GM21825 (cell line): ENCODE measurements at regions not wholly inside any gene's neighbourhood (a gene's known extent, or its start where the extent isn't known, plus 50 kb on each side); places are given as distances from the start of the nearest gene placed in this dataset.

Experiments
- ATAC-seq: cut with Tn5 transposase; IDR thresholded peaks from one replicate; pipeline ENCODE4 v1.9.1; 2021; ENCODE audit warnings: mild to moderate bottlenecking, moderate library complexity; ENCODE audit not compliant: unreplicated experiment

DNA sequence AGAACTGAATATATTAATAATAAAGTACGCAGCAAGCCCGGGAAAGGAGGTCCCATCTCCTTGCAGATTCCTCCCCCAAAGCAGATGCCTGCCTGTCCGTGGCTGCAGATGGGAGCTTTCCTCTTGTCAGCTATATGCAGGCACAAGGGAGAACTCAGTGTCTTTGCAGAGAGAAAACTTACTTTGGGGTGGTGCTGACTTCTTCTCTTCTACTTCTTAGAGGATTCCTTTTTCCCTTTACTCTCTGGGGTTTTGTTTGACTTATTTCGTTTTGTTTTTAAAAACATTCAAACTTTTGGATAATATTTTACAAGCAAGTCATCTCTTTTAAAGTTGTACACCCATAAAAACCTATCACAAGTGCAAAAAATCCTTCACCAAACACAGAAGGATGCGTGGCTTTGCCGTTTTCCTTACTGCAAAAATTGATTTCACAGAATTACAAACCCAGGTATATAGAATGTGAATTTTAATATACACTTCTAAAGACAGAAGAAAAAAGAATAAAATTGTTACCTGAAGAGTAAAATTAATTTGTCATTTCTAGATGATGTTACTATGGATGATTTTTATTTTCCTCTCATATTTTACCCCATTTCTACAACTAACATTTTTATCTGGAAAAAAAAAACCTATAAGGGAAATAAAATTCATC is 65.3 kb upstream of the IGF1R start:
- ATAC-seq, result no peak

DNA sequence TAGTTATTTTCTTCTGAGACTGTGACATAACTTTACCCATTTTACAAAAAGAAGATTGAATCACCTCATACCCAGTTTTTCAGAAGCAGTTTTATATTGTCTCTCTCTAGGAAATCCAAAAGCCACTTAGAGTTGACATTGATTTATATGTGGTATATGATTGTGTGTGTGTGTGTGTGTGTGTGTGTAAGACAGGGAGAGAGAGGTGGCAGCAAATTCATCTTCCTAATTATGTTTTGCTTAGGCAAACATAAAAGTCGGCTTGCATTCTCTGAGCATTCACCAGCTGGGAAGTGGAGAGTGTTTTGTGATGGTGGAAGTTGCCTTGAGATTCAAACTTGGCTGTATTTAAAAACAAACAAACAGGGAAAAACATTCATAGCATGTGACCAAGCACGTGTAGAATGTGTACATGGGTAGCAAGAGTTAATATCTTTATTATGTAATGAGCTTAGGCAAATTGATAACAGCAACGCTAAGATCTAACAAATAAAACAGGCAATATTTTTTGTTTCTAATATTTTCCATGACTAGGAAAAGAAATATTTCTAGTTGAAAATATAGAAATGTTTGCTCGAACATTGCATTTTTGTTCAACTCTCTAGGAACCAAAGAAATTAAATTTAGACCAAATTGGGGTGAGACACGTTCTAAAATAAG is 64.4 kb upstream of the IGF1R start:
- ATAC-seq, result no peak

DNA sequence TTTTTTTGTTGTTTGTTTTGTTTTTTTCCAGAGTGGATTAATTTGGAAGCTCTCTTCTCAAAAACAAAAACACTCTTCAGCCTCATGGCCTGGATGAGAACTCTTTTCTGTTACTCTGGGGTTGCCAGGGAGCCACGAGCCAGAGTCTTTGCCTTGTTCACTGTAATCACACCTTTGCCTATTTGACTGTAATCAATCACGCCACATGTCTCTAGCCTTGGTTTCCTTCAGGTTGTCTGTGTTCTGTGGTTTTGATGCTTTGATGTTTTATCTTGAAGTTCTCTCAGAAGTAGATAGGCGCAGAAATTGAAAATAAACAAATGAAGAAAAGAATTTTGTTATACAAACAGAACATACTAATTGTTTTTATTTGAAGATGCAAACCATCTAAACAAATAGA is 62.3 kb upstream of the IGF1R start:
- ATAC-seq, result no peak

- no peak for ATAC-seq
Measured at GRCh38 chr15:98592136-98592535, 56.2 kb upstream of the IGF1R start.

GRCh38 chr15:98596131-98596530 is 52.2 kb upstream of the IGF1R start:
- ATAC-seq, result no peak

DNA sequence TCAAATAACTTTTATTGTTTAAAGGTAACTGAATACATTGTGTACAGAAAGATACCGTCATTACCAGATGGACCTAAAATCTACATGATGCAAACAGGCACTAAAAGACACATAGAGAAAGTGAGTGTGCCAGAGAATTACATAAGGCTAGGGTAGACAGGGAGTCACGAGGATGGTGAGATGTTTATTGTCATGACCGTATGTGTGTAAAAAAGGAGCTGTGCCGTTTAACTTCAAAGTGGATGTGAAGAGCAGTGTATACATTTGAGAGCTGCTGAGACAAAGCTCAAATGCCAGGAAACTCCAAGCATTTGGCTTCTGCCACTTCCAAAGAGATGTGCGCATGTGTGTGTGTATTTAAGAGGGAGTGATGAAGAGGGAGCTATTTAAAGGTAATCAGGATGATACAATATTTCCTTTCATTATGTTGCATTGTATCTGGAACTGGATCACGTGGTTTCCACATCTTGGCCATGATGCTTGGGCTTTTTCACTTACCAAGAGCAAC is 51.4 kb upstream of the IGF1R start:
- ATAC-seq, result no peak

- no peak for ATAC-seq
Measured at GRCh38 chr15:98597666-98598065, 50.7 kb upstream of the IGF1R start.
